NCI-H1105 (cell line): ENCODE measurements at regions not wholly inside any gene's neighbourhood (a gene's known extent, or its start where the extent isn't known, plus 50 kb on each side); places are given as distances from the start of the nearest gene placed in this dataset.
"Not testable (repeated sequence)": the region's sequence is repeated elsewhere in the genome, so short reads cannot be mapped to it uniquely, and the experiment has no call there.

Experiments
- DNase-seq: peaks from one replicate; lab custom pipeline; 2025; lab: John Stamatoyannopoulos, UW

GRCh38 chr5:106363578-106363977, 1307.2 kb downstream of the EFNA5 start:
- no peak for DNase-seq

- DNase-seq, result no peak
These were observed 1308.8 kb downstream of the EFNA5 start for GRCh38 chr5:106361905-106362304.

GRCh38 chr5:106331415-106331814, 1339.3 kb downstream of the EFNA5 start:
- no peak for DNase-seq

- no peak for DNase-seq
These were observed 1346.4 kb downstream of the EFNA5 start for GRCh38 chr5:106324356-106324755.

- no peak for DNase-seq
These were observed 1349.5 kb downstream of the EFNA5 start for GRCh38 chr5:106321242-106321641.

GRCh38 chr5:106314221-106314824, 1356.4 kb downstream of the EFNA5 start:
- no peak for DNase-seq

- no peak for DNase-seq
These were observed 1358.4 kb downstream of the EFNA5 start for GRCh38 chr5:106312360-106312759.

- no peak for DNase-seq
These were observed 1359.4 kb downstream of the EFNA5 start for GRCh38 chr5:106311230-106311915.

GRCh38 chr5:106307265-106307664, 1363.5 kb downstream of the EFNA5 start:
- no peak for DNase-seq

- DNase-seq, result no peak
These were observed 1364.3 kb downstream of the EFNA5 start for GRCh38 chr5:106306313-106307028.

- DNase-seq, result no peak
These were observed 1366.8 kb downstream of the EFNA5 start for GRCh38 chr5:106303911-106304310.

- DNase-seq, result no peak
These were observed 1378.1 kb downstream of the EFNA5 start for GRCh38 chr5:106292654-106293053.

GRCh38 chr5:106290841-106291240, 1379.9 kb downstream of the EFNA5 start:
- DNase-seq, result no peak

GRCh38 chr5:106288979-106289378, 1381.8 kb downstream of the EFNA5 start:
- DNase-seq, result no peak

- DNase-seq, result no peak
These were observed 1393.1 kb downstream of the EFNA5 start for GRCh38 chr5:106277540-106278096.

GRCh38 chr5:106269252-106269843, 1401.4 kb downstream of the EFNA5 start:
- DNase-seq, result no peak

GRCh38 chr5:106267256-106267655, 1403.5 kb downstream of the EFNA5 start:
- no peak for DNase-seq

- no peak for DNase-seq
These were observed 1408.3 kb downstream of the EFNA5 start for GRCh38 chr5:106262395-106262794.

- DNase-seq, result not testable (repeated sequence)
These were observed 1411.2 kb downstream of the EFNA5 start for GRCh38 chr5:106259431-106260090.

- DNase-seq, result no peak
These were observed 1412.1 kb downstream of the EFNA5 start for GRCh38 chr5:106258591-106259125.

GRCh38 chr5:106254784-106255183, 1416.0 kb downstream of the EFNA5 start:
- DNase-seq, result no peak
